Posterior cingulate gyrus (tissue), 11 donors: ENCODE measurements at regions not wholly inside any gene's neighbourhood (a gene's known extent, or its start where the extent isn't known, plus 50 kb on each side); places are given as distances from the start of the nearest gene placed in this dataset.

Source experiments
- DNase-seq, 10 donors: peaks; one replicate each; pipeline versions ENCODE4 v3.0.0 to v3.0.0-alpha.2; 2020 to 2021; ENCODE audit warnings: mixed read lengths in 3 of 10
- intact Hi-C: fragments of 100-400 bp; cut with DNase I; formaldehyde crosslinking; loops from one replicate; pipeline ENCODE4 v1.15.1; 2023

DNA sequence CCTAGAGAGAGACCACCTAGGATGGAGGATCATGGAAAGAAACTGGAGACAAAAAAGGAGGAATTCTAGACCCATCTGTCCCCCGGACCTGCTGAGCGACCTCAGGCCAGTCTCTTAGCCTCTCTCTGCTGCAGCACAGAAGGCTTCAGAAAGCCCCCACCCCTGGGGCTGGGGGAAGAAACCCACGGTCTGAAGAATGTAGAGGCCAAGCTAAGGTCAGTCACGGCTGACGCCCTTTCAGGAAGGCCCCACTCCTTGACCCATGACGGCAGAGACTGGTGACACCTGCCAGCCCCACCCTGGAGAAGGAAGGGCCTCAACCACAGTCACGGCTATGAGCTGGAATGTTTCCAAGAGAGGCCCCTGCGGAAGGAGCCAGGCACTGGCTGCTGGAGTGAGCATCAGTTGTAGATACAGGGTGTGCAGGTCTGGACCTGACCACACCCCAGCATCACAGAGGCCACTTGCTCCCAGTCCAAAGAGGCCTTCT lies 120.5 kb upstream of the BOD1 start:
- intact Hi-C loops: no loop called here
- DNase-seq: peak in 1 of 10 donors; percentile 58

DNA sequence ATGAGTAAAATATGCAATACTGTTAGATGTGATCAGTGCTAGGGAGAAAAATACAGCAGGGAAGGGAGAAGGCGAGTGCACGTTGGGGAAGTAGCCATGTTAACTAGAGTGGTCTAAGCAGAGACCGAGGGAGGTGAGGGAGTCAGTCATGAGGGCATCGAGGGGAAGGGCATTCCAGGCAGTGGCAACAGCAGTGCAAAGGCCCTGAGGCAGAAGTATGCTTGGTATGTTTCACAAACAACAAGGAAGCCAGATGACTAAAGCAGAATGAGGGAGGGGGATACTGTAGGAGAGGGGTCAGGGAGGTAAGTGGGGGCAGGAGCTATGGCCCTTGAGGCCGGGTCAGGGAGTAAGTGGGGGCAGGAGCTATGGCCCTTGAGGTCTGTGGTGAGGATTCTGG lies 123.3 kb upstream of the BOD1 start:
- no peak for DNase-seq
- intact Hi-C loops: no loop called here

DNA sequence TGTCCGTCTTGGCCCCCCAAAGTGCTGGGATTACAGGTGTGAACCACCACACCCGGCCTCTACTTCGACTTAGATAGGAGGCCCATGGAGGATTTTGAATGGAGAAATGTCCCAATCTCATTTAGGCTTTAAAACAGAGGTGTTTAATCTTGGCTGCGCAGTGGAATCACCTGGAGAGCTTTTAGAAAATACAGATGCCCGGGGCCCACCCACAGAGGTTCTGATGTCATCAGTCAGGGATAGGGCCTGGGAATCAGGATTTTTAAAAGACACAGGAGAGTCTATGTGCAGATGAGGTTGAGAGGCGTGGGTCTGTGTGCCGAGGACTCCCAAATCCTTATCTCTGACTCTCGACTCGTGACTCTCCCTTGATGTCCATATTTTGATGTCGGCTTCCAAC lies 124.0 kb upstream of the BOD1 start:
- DNase-seq: peak in 1 of 10 donors; percentile 41
- intact Hi-C loops: no loop called here

DNA sequence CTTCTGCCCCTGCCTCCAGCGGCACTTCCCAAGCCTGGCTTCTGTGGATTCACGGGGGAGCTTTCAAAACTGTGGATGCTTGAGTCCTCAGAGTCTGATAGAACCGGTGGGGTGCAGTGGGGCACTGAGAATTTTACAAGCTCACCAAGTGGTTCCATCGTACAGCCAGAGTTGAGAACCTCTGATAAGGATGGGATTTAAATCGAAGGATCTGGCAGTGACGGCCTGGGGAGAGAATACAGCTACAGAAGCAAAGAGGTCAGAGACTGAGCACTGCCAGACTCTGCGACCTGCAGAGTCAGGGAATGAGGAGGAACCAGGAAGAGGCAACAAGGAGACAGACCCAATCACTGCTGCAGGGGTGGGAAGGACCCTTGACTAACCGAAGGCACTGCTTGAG lies 124.6 kb upstream of the BOD1 start:
- DNase-seq: no peak
- intact Hi-C loops: no loop called here

DNA sequence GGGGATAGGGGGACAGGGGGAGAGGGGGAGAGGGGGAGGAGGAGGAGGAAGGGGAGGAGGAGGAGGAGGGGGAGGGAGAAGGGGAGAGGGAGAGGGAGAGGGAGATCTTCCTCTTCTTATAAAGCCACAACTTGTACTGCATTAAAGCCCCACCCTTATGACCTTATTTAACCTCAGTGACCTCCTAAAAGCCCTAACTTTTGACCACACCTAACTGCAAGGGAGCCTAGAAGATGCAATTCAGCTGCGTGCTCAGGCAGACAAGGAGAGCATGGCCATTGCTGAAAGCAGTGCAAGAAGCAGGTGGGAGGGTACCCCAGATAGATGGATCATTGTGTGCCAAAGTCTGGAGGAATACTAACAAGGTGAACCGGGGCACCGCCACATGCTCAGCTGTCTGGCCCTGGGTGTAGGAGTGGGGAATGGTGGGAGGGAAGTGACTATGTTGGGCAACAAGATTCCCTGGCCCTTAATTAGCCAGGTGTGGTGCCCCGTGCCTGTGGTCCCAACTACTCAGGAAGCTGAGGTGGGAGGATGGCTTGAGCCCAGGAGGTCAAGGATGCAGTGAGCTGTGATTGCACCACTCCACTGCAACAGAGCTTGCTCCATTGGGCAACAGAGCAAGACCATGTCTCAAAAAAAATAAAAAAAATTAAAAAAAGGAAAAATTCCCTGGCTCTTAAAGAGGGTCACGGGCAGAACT lies 125.4 kb upstream of the BOD1 start:
- no peak for DNase-seq
- intact Hi-C loops: no loop called here

DNA sequence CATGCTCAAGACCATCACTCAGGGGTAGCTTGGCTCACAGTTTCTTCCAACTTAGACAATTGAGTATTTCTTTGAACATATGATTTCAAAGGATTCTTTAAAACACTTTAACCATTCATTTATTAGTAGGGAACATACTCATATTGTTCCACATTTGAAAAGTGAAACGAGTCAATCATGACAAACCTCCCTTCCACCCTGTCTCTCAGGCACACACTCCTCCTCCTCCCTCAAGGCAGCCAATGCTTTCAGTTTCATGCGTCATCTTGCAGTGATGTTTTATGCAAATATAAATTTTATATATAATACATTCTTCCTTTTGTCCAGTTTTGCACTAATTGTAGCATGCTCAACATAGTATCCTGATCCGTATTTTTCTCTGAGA lies 126.0 kb upstream of the BOD1 start:
- intact Hi-C loops: no loop called here

DNA sequence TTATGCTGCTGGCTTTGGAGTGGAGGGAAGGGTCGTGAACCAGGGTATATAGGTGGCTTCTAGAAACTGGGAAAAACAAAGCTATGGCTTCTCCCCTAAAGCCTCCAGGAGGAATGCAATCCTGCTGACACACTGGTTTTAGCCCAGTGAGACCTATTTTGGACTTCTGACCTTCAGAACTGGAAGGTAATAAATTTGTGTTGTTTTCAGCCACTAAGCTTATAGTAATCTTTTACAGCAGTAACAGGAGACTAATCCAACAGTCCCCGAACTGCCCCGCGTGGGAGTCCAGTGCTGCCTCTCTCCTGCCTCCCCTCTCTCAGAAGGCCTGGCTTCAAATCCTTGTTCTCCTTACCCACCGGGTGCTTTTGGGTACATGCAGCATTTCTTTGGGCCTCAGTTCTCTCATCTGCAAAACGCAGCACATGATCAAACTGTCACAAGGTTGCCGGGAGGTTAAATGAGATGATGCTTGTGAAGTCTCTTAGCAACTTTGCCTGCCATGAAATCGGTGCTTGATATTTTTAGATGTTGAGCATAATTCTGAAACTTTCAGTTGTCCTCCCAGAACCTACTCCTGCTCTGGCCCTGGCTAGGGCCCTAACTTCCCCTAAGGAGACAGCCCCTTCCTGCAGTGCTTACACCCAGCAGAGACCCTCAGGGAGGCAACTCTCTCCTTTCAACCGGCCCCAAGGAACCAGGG lies 127.3 kb upstream of the BOD1 start:
- no peak for DNase-seq
- intact Hi-C loops: no loop called here

More for the DNA sequence above, 126.0 kb upstream of the BOD1 start:
- no peak for DNase-seq

DNA sequence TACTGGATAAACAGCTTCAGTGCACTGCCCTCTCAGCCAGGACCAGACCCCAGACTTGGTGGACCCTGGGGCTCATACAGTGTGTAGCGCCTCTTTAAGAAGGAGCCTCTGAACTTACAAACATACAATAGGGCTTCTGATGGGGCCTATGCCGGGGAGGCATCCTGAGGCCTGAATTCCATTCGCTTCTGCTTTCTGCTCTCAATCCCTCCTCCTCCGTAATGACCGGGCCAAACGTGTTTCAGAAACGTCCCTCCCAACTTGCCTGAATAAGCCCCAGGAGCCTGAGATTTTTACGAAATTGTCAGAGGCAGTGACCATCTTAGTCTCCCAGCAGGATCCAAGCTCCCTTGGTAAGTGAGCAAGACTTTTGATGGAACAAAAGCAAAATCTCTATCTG lies 128.1 kb upstream of the BOD1 start:
- no peak for DNase-seq
- intact Hi-C loops: no loop called here

DNA sequence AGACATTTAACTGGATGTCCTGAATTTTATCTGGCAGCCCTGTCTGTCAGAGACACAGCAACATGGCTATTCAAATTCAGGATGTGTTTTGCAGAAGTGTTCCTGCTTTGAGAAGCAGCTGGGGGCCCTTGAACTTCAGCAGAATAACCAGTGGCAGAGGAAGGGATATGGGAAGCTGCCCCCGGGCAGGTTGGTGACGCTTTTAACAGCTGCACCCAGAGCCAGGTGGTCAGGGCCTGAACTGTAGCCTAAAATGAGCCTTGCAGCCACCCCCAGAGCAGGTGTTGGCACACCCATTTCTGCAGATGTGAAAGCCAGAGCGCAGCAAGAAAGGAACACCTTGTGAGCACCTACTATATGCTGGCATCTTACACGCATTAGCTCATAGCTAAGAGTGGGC lies 128.7 kb upstream of the BOD1 start:
- no peak for DNase-seq

DNA sequence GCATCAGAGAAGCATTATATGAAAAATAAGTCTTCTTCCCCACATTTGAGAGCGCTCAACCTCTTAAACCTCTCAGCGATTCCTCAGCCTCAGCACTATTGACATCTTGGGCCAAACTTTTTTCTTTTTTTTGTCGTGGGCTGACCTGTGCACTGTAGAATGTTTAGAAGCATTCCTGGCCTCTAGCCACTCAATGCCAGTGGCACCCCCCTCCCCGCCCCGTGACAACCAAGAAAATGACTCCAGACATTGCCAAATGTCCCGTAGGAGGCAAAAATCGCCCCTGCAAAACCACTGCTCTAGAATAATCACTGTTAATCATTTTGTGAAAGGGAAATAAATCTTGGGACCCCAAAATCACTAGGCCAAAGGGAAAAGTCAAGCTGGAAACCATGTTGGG lies 129.1 kb upstream of the BOD1 start:
- no peak for DNase-seq
- intact Hi-C loops: no loop called here

More for the DNA sequence above, 128.7 kb upstream of the BOD1 start:
- intact Hi-C loops: no loop called here

DNA sequence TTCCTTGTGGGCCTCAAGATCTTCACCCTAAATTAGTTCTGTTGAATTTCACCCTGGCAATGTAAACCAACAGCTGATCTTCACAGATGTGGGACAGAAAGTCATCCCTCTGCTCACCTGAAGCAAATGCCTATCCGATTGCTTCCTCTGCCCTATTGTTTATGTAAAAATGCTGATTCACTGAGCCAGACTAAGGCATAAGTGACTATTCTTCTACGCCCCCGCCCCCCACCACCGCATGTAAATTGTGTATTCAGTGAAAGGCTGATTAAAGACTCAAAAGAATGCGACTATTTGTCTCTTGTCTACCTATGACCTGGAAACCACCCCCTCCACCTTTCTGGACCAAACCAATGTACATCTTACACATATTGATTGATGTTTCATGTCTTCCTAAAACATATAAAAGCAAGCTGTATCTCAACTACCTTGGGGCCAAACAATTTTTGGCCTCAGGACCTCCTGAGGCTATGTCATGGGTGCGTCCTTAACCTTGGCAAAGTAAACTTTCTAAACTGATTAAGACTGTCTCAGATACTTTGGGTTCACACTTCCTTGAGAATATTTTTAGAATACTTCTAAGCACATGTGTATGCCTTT lies 129.7 kb upstream of the BOD1 start:
- intact Hi-C loops: no loop called here
- DNase-seq: no peak

DNA sequence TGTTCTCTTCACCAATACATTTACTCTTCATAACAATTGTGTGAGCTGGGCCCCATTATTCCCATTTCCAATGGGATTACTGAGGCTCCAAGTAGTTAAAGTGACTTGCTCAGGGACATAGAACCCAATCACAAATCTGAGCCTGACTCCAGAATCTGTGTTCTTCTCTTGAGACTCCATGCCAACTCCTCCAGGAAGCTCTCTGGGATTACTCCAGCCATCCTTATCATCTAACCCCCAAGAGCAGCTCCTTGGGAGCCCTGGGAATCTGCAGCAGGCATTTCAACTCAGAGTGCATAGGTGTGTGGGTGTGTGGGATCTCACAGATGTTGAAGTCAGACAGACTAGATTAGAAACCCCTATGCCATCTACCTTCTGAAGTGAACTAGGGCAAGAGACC lies 131.4 kb upstream of the BOD1 start:
- no peak for DNase-seq
- intact Hi-C loops: no loop called here

DNA sequence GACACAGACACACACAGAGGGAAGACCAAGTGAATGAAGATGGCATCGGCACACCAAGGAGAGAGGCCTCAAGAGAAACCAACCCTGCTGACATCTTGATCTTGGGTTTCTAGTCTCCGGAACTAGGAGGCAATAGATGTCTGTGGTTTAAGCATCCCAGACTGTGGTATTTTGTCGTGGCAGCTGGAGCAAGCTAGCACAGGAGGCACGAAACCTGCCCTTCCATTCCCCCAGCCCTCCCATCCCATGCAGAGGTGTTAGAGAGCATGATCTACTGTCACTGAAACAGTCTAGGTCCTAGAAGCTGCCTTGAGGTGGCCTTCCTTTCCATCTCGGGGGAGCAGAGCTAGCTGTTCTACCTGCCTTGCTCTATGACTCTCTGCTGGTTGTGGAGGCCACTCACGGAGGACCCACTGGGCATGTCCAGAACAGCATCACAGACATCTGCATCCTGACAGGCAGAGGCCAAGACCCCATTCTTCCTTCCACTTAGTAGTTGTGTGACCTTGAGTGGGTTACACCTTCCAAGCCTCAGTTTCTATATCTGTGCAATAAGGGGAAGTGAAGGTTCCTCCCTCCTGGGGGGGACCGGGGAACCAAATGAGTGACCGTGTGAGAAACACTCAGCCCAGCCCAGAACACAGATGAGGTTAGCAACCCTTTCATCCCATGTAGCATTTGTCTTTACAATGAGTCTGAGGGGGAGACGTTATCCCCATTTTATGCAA lies 134.3 kb upstream of the BOD1 start:
- no peak for DNase-seq
- intact Hi-C loops: no loop called here

DNA sequence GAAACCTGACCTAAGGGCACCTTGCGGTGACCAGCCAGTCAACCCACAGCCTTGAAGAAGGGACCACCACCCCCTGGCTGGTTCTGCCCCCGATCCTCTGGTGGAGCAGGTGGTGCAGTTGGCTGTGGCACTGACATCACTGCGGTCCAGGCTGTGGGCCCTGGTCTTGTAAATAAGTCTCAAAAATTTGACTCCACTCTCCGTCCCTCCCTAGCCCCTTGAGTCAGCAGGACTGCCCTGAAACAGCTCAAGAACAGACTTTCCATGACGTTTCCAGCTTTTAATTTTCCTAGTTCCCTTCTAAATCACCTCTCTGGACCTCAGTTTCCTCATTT lies 134.8 kb upstream of the BOD1 start:
- intact Hi-C loops: no loop called here
- DNase-seq: no peak

DNA sequence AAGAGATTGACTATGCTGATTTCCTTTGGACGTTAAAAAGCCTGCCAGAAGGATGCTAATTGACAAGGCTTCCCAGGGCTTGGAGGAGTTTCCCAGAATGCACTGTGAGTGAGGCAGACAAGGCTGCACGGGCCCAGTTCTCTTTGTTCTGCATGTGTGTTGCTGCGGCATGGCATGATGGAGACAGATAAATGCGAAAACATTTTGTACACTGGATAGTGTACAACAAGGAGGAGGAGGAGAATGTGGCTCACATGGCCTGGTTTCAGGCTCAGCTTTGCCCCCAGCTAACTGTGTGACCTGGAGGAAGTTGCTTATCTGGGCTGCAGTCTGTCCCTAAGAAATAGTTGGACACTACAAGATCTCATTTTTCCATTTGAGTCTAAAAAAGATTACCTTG lies 135.5 kb upstream of the CPEB4 start:
- intact Hi-C loops: no loop called here
- DNase-seq: no peak

DNA sequence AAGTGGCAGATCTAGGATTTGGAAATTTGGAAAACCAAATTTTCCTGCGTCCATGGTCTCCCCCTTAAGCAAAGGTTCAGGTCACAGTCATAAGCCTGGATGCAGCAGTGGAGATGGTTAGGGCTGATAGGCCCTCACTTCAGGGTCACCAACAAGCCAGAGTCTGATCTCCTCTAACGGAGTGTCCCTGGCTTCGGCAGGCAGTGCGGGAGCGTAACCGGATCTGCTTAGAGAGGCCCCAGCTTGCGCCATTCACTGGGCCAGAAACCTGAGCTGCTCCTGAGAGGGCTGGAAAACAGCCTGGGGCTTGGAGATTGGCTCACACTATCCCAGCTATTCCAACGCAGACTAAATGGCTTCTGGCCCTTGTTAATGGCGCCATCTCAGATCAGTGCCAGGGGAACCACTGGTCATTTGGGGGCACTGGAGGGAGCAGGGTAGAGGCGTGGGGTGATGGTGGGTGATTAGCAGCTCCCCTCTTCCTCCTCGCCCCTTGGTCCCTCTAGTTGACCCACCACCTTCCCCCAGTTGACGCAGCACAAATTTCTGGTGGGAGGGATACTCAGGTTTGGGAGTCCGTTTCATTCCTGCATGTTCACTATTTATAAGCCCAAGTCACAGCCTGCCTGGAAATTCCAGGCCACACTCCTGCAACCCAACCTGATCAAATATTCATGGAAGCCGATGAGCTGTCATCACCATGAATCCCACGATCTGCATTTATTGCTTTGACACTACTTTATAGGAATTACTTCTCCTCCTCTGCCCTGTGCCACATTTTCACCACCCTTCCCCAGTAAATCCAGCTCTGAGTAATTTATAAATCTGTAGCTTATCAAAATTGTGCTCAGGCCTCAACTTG lies 134.6 kb upstream of the CPEB4 start:
- no peak for DNase-seq
- intact Hi-C loops: no loop called here

DNA sequence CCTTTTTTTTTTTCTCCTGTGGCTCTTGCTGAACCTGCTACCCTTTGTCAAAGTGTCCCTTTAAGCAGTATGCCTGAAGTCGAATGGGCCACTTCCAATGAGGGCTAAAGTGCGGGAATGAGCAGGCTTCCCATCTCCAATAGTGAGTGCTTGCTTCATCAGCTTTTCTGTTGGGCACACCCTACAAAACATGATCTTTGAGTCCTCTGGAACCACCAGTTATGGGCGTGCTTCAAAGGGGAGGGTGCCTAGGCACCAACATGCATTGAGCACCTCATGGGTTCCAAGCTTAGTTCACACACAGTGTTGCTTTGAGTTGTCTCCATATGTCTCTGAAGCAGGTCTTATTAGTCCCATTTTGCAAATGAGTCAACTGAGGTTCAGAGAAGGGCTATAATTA lies 132.8 kb upstream of the CPEB4 start:
- no peak for DNase-seq
- intact Hi-C loops: no loop called here

DNA sequence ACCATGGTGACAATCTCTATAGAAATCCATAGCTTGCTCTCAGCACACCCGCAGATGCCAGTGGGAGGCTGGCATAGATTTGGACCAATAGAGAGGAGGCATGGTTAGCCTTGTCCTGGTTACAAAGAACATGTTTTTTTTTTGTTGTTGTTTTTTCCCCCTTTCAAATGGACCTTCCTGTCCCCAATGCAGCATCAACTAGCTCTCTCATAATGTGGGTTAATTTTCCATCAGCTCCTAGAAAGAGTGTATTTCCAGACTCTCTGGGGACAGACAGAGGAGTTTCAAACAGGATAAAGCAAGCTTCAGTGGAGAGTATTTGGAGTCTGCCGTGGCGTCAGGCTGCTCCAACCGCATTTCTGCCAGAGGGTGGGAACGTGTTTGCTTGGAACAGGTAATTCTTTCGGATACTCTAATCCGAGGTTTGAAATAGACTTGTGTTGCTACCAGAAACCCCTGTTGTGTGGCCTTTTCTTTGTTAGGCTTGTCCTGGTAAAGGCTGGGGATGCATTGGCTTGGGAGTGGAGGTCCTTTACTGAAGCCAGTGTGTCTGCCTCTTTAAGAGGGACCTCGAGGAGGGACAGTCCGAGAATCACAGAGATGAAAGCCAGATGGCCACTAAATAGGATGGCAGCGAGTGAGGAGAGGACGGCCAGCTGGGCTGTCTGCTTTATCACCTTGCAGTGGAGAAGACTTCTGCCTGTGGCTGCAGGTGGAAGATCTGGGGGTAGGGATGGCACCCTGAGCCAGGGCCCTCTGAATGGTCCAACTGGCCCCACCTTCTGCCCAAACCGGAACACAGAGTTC lies 130.5 kb upstream of the CPEB4 start:
- DNase-seq: peak in 1 of 10 donors; percentile 87
- intact Hi-C loops: no loop called here

DNA sequence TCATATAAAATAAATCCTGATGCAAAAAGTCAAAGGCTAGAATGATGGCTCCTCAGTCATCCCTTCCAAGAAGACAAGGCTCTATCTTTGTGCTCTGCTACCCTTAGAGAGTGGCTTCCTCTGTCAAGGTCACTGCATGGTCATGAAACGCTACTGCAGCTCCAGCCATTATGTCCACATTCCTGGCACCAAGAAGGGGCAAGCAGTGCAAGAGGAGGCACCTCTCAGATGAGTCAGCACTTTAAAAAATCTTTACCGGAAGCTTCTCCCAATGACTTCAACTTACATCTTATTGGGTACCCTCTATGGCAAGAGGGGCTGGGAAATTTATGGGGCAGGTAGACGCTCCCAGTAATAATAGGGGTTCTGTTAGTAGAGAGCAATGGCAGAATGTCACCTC lies 129.5 kb upstream of the CPEB4 start:
- intact Hi-C loops: no loop called here
- no peak for DNase-seq

DNA sequence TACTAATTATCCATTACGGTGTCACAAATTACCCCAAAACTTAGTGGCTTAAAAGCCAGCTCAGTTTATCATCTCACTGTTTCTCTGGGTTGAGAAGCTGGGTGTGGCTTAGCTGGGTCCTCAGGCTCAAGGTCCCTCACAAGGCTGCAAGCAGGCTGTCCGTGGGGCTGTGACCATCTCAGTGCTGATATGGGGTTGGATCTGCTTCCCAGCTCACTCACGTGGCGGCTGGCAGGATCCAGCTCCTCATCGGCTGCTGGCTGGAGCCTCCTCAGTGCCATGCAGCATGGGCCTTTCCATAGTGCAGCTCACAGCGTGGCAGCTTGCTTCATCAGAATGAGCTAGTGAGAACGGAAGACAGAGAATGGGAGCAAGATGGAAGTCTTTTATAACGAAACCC lies 128.5 kb upstream of the CPEB4 start:
- DNase-seq: no peak
- intact Hi-C loops: loop anchor here (10.0 kb wide), 1 partner anchor 125 kb away; no protein-coding TSS in a partner anchor
